ENCODE measurements at regions not wholly inside any gene's neighbourhood (a gene's known extent, or its start where the extent isn't known, plus 50 kb on each side); places are given as distances from the start of the nearest gene placed in this dataset.

DNA sequence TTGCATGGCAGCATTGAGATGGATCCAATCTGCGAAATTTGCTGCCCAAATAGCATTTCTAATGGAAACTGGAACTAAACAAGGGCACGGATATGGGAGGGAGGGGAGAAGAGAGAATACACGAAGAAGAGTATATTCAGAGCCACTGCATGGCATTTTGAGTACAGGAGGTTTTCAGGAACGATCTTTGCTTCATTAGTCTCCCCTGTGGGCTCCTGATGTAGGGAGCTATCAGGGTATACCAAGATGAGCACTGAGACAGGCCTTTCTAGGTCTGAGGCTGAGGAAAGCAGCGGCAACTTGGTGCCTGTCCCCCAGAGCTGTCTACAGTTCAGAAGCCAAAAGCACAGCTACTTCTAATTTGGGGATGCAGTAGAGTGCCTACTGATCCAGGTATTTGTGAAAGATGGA lies 257.7 kb upstream of the PMFBP1 start:
- H3K9ac ChIP-seq (replicated peaks in 1 of 4; ENCODE audit: extremely low read depth in 1 of 4, low read depth in 3 of 4, low read length in 3 of 4), result no peak overlapping the region

More for the DNA sequence above, 257.7 kb upstream of the PMFBP1 start:
- Histone ChIP-seq H3K4me1 (replicated peaks in 1 of 4; ENCODE audit: control insufficient read depth in 3 of 4, insufficient read depth in 4 of 4, low read length in 3 of 4) (no peaks in the 10 kb centered on the region), H3K18ac (ENCODE audit: extremely low read depth, low read length) (no peak overlapping the region), H3K23me2 (ENCODE audit: low read depth, low read length) (no peaks in the 10 kb centered on the region), H3K4me3 (ENCODE audit: extremely low read depth in 1 of 4, insufficient read depth in 2 of 4, low read depth in 3 of 4, low read length in 4 of 4) (no peak overlapping the region), H4K8ac (ENCODE audit: extremely low read depth, insufficient read depth, low read length) (no peak overlapping the region), H3K36me3 (ENCODE audit: control insufficient read depth in 2 of 4, insufficient read depth in 4 of 4, low read length in 3 of 4) (no peaks in the 10 kb centered on the region), H4K91ac (replicated peaks; ENCODE audit: insufficient read length, low read length) (no peak overlapping the region), H3K9me3 (ENCODE audit: insufficient read depth in 2 of 2, low read depth in 1 of 2, low read length in 1 of 2) (peaks cover 5 to 13% of the 10 kb centered on the region in 2 experiments; a peak in 2 of 4 replicates), H3K23ac (ENCODE audit: insufficient read length) (no peak overlapping the region), H3K4me2 (ENCODE audit: insufficient read depth in 1 of 2, low read depth in 2 of 2, low read length in 2 of 2) (no peak overlapping the region), H2AK5ac (ENCODE audit: low read depth, low read length) (no peak overlapping the region), H2BK5ac (ENCODE audit: low read depth, low read length) (no peak overlapping the region), H3K27ac (ENCODE audit: low read depth, low read length) (no peak overlapping the region), H4K20me1 (replicated peaks in 1 of 2; ENCODE audit: control insufficient read depth in 1 of 2, insufficient read depth in 2 of 2, low read length in 2 of 2) (no peaks in the 10 kb centered on the region), H4K5ac (ENCODE audit: insufficient read length, low read depth, low read length) (no peak overlapping the region), H3K14ac (ENCODE audit: insufficient read length) (no peak overlapping the region), H2BK20ac (ENCODE audit: low read length) (no peak overlapping the region), H3K79me1 (ENCODE audit: low read depth, low read length) (no peaks in the 10 kb centered on the region), H2BK12ac (ENCODE audit: low read depth, low read length) (no peak overlapping the region), H3K27me3 (replicated peaks in 1 of 4; ENCODE audit: control insufficient read depth in 3 of 4, extremely low read depth in 1 of 4, insufficient read depth in 3 of 4, low read length in 3 of 4) (no peaks in the 10 kb centered on the region), H3K79me2 (ENCODE audit: control insufficient read depth in 1 of 2, insufficient read depth in 2 of 2, low read length in 2 of 2) (no peaks in the 10 kb centered on the region), H2BK120ac (replicated peaks; ENCODE audit: low read depth, low read length) (no peak overlapping the region), H2AFZ (ENCODE audit: low read length) (no peak overlapping the region), H2BK15ac (ENCODE audit: low read length) (no peak overlapping the region), H3K56ac (replicated peaks; ENCODE audit: insufficient read length, low read depth, low read length) (no peak overlapping the region), H3K4ac (replicated peaks; ENCODE audit: insufficient read length, low read depth, low read length) (no peak overlapping the region)
- DNase-seq (ENCODE audit: low read depth in 1 of 2, low spot score in 2 of 2), result no peak
- WGBS, 2 experiments (ENCODE audit: extremely low coverage in 1 of 2, insufficient coverage in 1 of 2, insufficient read length in 1 of 2, insufficient replicate concordance in 2 of 2, low coverage in 1 of 2, low lambda C conversion rate in 2 of 2, missing lambda C conversion rate in 1 of 2), result 84% methylated on average over 5 of the region's 5 CpGs; no CpG with 5 or more reads in 1 of the 2 experiments
- FAIRE-seq, result no peak
- CTCF ChIA-PET (ENCODE audit: partially characterized antibody), result no interaction called here
- POLR2A ChIA-PET (ENCODE audit: partially characterized antibody), result no interaction called here
- no peak for TF ChIP-seq RBBP5 (IDR thresholded peaks at IDR 0.05; ENCODE audit: borderline replicate concordance, low read depth, low read length)
- TF ChIP-seq MAFK (IDR thresholded peaks at IDR 0.05; ENCODE audit: low read depth, low read length), result no peak
- no peak for TF ChIP-seq GTF2F1 (IDR thresholded peaks at IDR 0.05; ENCODE audit: borderline replicate concordance, low read depth, low read length)
- TF ChIP-seq, protein P1, sequence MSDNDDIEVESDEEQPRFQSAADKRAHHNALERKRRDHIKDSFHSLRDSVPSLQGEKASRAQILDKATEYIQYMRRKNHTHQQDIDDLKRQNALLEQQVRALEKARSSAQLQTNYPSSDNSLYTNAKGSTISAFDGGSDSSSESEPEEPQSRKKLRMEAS (IDR thresholded peaks at IDR 0.05), result no peak
- TF ChIP-seq, protein P2, sequence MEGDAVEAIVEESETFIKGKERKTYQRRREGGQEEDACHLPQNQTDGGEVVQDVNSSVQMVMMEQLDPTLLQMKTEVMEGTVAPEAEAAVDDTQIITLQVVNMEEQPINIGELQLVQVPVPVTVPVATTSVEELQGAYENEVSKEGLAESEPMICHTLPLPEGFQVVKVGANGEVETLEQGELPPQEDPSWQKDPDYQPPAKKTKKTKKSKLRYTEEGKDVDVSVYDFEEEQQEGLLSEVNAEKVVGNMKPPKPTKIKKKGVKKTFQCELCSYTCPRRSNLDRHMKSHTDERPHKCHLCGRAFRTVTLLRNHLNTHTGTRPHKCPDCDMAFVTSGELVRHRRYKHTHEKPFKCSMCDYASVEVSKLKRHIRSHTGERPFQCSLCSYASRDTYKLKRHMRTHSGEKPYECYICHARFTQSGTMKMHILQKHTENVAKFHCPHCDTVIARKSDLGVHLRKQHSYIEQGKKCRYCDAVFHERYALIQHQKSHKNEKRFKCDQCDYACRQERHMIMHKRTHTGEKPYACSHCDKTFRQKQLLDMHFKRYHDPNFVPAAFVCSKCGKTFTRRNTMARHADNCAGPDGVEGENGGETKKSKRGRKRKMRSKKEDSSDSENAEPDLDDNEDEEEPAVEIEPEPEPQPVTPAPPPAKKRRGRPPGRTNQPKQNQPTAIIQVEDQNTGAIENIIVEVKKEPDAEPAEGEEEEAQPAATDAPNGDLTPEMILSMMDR (IDR thresholded peaks at IDR 0.05; ENCODE audit: control extremely low read depth in 1 of 3, insufficient read depth in 1 of 3, low read depth in 1 of 3, low read length in 3 of 3), result no peak
